ENCODE measurements at regions not wholly inside any gene's neighbourhood (a gene's known extent, or its start where the extent isn't known, plus 50 kb on each side); places are given as distances from the start of the nearest gene placed in this dataset.

DNA sequence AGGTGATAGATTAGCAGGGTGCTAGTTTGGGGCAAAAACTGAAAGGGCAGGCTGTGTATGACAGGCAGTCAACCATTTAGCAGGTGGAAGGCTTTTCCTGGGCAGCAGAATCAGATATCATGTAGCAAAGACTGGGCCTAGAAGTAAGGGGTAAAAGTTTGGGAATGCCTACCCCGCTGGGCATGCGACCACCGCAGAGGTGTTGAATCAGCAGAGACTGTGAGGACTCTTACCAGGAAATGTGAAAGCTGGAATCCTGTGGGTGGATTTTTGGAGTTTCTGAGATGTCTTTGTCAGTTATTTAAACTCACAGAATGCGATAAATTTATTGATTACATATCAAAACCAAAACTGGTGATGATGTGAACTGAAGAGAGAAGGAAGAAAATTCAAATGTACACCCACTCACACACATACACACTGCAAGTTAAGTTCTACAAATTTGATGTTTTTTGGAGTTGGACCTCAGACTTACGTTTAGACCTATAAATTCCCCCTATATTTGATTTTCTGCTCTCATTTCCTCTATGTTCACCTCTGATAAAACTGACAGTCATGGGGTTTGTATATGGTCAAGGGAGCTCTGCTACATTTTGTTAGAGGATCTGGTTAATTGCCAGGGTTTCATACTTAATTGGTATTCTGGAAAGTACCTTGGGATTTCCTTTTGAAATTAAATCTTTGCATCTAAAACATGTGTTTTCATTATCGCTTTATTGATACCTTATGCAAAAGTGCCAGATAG lies 333.6 kb downstream of the CSNK1G3 start:
- Histone ChIP-seq H3K4me1 (ENCODE audit: control insufficient read depth, extremely low read depth, insufficient read depth, low read length) (no peaks in the 10 kb centered on the region), H3K4me3 (ENCODE audit: control insufficient read depth in 2 of 3, extremely low read depth in 1 of 3, insufficient read depth in 2 of 3, low read depth in 1 of 3, low read length in 3 of 3) (no peak overlapping the region), H2AFZ (ENCODE audit: control insufficient read depth, low read length) (no peak overlapping the region), H3K27me3 (ENCODE audit: control insufficient read depth, extremely low read depth, insufficient read depth, low read length) (no peaks in the 10 kb centered on the region), H3K79me2 (ENCODE audit: control insufficient read depth, insufficient read depth, low read length) (no peaks in the 10 kb centered on the region), H3K9ac (ENCODE audit: control insufficient read depth, extremely low read depth, insufficient read depth, low read length) (no peak overlapping the region), H3K36me3 (ENCODE audit: control insufficient read depth in 2 of 2, extremely low read depth in 1 of 2, insufficient read depth in 2 of 2, low read length in 2 of 2) (no peaks in the 10 kb centered on the region), H4K20me1 (ENCODE audit: control insufficient read depth, extremely low read depth, insufficient read depth, low read length) (no peaks in the 10 kb centered on the region), H3K27ac (ENCODE audit: control insufficient read depth, insufficient read depth, low read length) (no peak overlapping the region), H3K9me1 (ENCODE audit: control insufficient read depth, extremely low read depth, insufficient read depth, low read length) (no peaks in the 10 kb centered on the region), H3K4me2 (ENCODE audit: control insufficient read depth, extremely low read depth, insufficient read depth, low read depth, low read length) (no peak overlapping the region), H3K9me3 (ENCODE audit: control insufficient read depth, low read depth, low read length) (no peaks in the 10 kb centered on the region)
- FAIRE-seq, result no peak
- no peak for TF ChIP-seq EZH2 (IDR thresholded peaks at IDR 0.05; ENCODE audit: low read length)
- TF ChIP-seq, protein P1, sequence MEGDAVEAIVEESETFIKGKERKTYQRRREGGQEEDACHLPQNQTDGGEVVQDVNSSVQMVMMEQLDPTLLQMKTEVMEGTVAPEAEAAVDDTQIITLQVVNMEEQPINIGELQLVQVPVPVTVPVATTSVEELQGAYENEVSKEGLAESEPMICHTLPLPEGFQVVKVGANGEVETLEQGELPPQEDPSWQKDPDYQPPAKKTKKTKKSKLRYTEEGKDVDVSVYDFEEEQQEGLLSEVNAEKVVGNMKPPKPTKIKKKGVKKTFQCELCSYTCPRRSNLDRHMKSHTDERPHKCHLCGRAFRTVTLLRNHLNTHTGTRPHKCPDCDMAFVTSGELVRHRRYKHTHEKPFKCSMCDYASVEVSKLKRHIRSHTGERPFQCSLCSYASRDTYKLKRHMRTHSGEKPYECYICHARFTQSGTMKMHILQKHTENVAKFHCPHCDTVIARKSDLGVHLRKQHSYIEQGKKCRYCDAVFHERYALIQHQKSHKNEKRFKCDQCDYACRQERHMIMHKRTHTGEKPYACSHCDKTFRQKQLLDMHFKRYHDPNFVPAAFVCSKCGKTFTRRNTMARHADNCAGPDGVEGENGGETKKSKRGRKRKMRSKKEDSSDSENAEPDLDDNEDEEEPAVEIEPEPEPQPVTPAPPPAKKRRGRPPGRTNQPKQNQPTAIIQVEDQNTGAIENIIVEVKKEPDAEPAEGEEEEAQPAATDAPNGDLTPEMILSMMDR (optimal IDR thresholded peaks at IDR 0.05 in 1 of 3, IDR thresholded peaks at IDR 0.05 in 1 of 3, conservative IDR thresholded peaks at IDR 0.05 in 1 of 3; ENCODE audit: extremely low read depth in 1 of 3, insufficient read depth in 2 of 3, low read length in 3 of 3), result no peak
- dilution Hi-C loops (cut with MboI; ENCODE audit: extremely low pct_ligation_motif_present, low sequenced_read_pairs), result no loop called here
- DNase-seq (ENCODE audit: low read depth, low spot score), result no peak

DNA sequence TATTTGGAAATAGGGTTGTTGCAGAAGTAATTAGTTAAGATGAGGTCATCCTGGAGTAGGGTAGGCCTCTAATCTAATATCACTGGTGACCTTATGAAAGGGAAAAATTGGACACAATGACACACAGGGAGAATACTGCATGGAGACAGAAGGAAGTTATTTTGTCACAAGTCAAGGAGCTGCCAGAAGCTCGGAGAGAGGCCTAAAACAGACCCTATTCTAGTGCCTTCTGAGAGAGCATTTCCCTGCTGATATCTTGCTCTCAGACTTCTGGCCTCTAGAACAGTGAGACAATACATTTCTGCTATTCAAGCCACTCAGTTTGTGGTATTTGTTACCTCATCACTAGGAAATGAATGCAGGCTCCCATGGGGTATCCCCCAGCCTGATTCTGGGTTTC lies 332.9 kb downstream of the CSNK1G3 start:
- Histone ChIP-seq H3K4me3 (ENCODE audit: control insufficient read depth in 2 of 3, extremely low read depth in 1 of 3, insufficient read depth in 2 of 3, low read depth in 1 of 3, low read length in 3 of 3) (no peak overlapping the region), H3K4me1 (ENCODE audit: control insufficient read depth, extremely low read depth, insufficient read depth, low read length) (no peaks in the 10 kb centered on the region), H2AFZ (ENCODE audit: control insufficient read depth, low read length) (no peak overlapping the region), H3K4me2 (ENCODE audit: control insufficient read depth, extremely low read depth, insufficient read depth, low read depth, low read length) (no peak overlapping the region), H3K9me1 (ENCODE audit: control insufficient read depth, extremely low read depth, insufficient read depth, low read length) (no peaks in the 10 kb centered on the region), H4K20me1 (ENCODE audit: control insufficient read depth, extremely low read depth, insufficient read depth, low read length) (no peaks in the 10 kb centered on the region), H3K9me3 (ENCODE audit: control insufficient read depth, low read depth, low read length) (no peaks in the 10 kb centered on the region), H3K79me2 (ENCODE audit: control insufficient read depth, insufficient read depth, low read length) (no peaks in the 10 kb centered on the region), H3K27ac (ENCODE audit: control insufficient read depth, insufficient read depth, low read length) (no peak overlapping the region), H3K9ac (ENCODE audit: control insufficient read depth, extremely low read depth, insufficient read depth, low read length) (no peak overlapping the region), H3K36me3 (ENCODE audit: control insufficient read depth in 2 of 2, extremely low read depth in 1 of 2, insufficient read depth in 2 of 2, low read length in 2 of 2) (no peaks in the 10 kb centered on the region), H3K27me3 (ENCODE audit: control insufficient read depth, extremely low read depth, insufficient read depth, low read length) (no peaks in the 10 kb centered on the region)
- TF ChIP-seq, protein P1 (optimal IDR thresholded peaks at IDR 0.05 in 1 of 3, IDR thresholded peaks at IDR 0.05 in 1 of 3, conservative IDR thresholded peaks at IDR 0.05 in 1 of 3; ENCODE audit: extremely low read depth in 1 of 3, insufficient read depth in 2 of 3, low read length in 3 of 3), result no peak
- TF ChIP-seq EZH2 (IDR thresholded peaks at IDR 0.05; ENCODE audit: low read length), result no peak
- dilution Hi-C loops (cut with MboI; ENCODE audit: extremely low pct_ligation_motif_present, low sequenced_read_pairs), result no loop called here
- FAIRE-seq (no peak), DNase-seq (ENCODE audit: low read depth, low spot score) (no peak)

Measured in keratinocyte (primary cell).